NCI-H1092 treated with DMSO at 0.1 percent for 48 hours (cell line): ENCODE measurements at regions not wholly inside any gene's neighbourhood (a gene's known extent, or its start where the extent isn't known, plus 50 kb on each side); places are given as distances from the start of the nearest gene placed in this dataset.
"Not testable (repeated sequence)": the region's sequence is repeated elsewhere in the genome, so short reads cannot be mapped to it uniquely, and the experiment has no call there.

Experiments used
- DNase-seq: peaks from one replicate; lab custom pipeline; 2025; lab: John Stamatoyannopoulos, UW

- peak; percentile 30 for DNase-seq
Measured at GRCh38 chr21:17045214-17045853, 467.5 kb upstream of the CXADR start.

GRCh38 chr21:17048974-17049373 is 463.9 kb upstream of the CXADR start:
- no peak for DNase-seq

- DNase-seq = no peak
Measured at GRCh38 chr21:17050156-17050555, 462.7 kb upstream of the CXADR start.

GRCh38 chr21:17050646-17051045 is 462.2 kb upstream of the CXADR start:
- no peak for DNase-seq

GRCh38 chr21:17051054-17051453 is 461.8 kb upstream of the CXADR start:
- DNase-seq = no peak

- no peak for DNase-seq
Measured at GRCh38 chr21:17053321-17053720, 459.5 kb upstream of the CXADR start.

- DNase-seq = no peak
Measured at GRCh38 chr21:17059936-17060335, 452.9 kb upstream of the CXADR start.

GRCh38 chr21:17066006-17066405 is 446.8 kb upstream of the CXADR start:
- DNase-seq = no peak

- no peak for DNase-seq
Measured at GRCh38 chr21:17071093-17071492, 441.8 kb upstream of the CXADR start.

- no peak for DNase-seq
Measured at GRCh38 chr21:17081193-17081592, 431.6 kb upstream of the CXADR start.

- no peak for DNase-seq
Measured at GRCh38 chr21:17082843-17083483, 429.9 kb upstream of the CXADR start.

GRCh38 chr21:17085707-17086106 is 427.1 kb upstream of the CXADR start:
- DNase-seq = no peak

- DNase-seq = no peak
Measured at GRCh38 chr21:17088500-17088899, 424.3 kb upstream of the CXADR start.

- DNase-seq = no peak
Measured at GRCh38 chr21:17089091-17089491, 423.8 kb upstream of the CXADR start.

- DNase-seq = no peak
Measured at GRCh38 chr21:17101696-17102095, 411.1 kb upstream of the CXADR start.

GRCh38 chr21:17105932-17106331 is 406.9 kb upstream of the CXADR start:
- no peak for DNase-seq

- no peak for DNase-seq
Measured at GRCh38 chr21:17114045-17114444, 398.8 kb upstream of the CXADR start.

GRCh38 chr21:17118638-17119384 is 394.0 kb upstream of the CXADR start:
- no peak for DNase-seq

- no peak for DNase-seq
Measured at GRCh38 chr21:17119466-17120297, 393.2 kb upstream of the CXADR start.

- not testable (repeated sequence) for DNase-seq
Measured at GRCh38 chr21:17127395-17127794, 385.4 kb upstream of the CXADR start.

GRCh38 chr21:17128132-17128531 is 384.7 kb upstream of the CXADR start:
- no peak for DNase-seq

- DNase-seq = not testable (repeated sequence)
Measured at GRCh38 chr21:17139159-17139558, 373.7 kb upstream of the CXADR start.
